Osteocyte (in vitro differentiated cells): ENCODE measurements at regions not wholly inside any gene's neighbourhood (a gene's known extent, or its start where the extent isn't known, plus 50 kb on each side); places are given as distances from the start of the nearest gene placed in this dataset.

ENCODE experiments used
- DNase-seq: peaks from one replicate; pipeline ENCODE4 v3.0.0; 2021; ENCODE audit warnings: mixed read lengths; ENCODE audit not compliant: unreplicated experiment; ENCODE audit errors: extremely low spot score
- H3K27ac Mint-ChIP-seq: one replicate; pipeline ENCODE4 v1.8.0; 2021; ENCODE audit warnings: mild to moderate bottlenecking, mixed read lengths; ENCODE audit not compliant: unreplicated experiment
- H3K27me3 Mint-ChIP-seq: one replicate; pipeline ENCODE4 v1.8.0; 2021; ENCODE audit warnings: mixed read lengths; ENCODE audit not compliant: unreplicated experiment
- H3K36me3 Mint-ChIP-seq: one replicate; pipeline ENCODE4 v1.8.0; 2021; ENCODE audit warnings: mixed read lengths; ENCODE audit not compliant: unreplicated experiment
- H3K4me1 Mint-ChIP-seq: one replicate; pipeline ENCODE4 v1.8.0; 2021; ENCODE audit warnings: mixed read lengths; ENCODE audit not compliant: unreplicated experiment
- H3K4me3 Mint-ChIP-seq: one replicate; pipeline ENCODE4 v1.8.0; 2021; ENCODE audit warnings: mild to moderate bottlenecking, moderate library complexity, mixed read lengths; ENCODE audit not compliant: unreplicated experiment
- H3K9me3 Mint-ChIP-seq: one replicate; pipeline ENCODE4 v1.8.0; 2021; ENCODE audit warnings: mixed read lengths; ENCODE audit not compliant: unreplicated experiment
- CTCF ChIP-seq: fragments of 200-600 bp; sonication (generic); IDR thresholded peaks from 2 replicates; pipeline ENCODE4 v1.5.0; 2021; ENCODE audit warnings: antibody characterized with exemption, mild to moderate bottlenecking, moderate library complexity

GRCh38 chr9:18350036-18350435 lies 123.9 kb upstream of the ADAMTSL1 start:
- H3K4me1 Mint-ChIP-seq = peaks cover 37% of the 10 kb centered on the region
- no peak for TF ChIP-seq CTCF
- H3K27ac Mint-ChIP-seq = no peak overlapping the region
- no peaks in the 10 kb centered on the region for H3K27me3 Mint-ChIP-seq
- no peaks in the 10 kb centered on the region for H3K9me3 Mint-ChIP-seq
- no peak overlapping the region for H3K4me3 Mint-ChIP-seq
- no peaks in the 10 kb centered on the region for H3K36me3 Mint-ChIP-seq
- DNase-seq = no peak

- no peak for DNase-seq
- no peak for TF ChIP-seq CTCF
- H3K27me3 Mint-ChIP-seq = no peaks in the 10 kb centered on the region
These were observed 122.9 kb upstream of the ADAMTSL1 start for GRCh38 chr9:18350995-18351595.

GRCh38 chr9:18352711-18353110 lies 121.2 kb upstream of the ADAMTSL1 start:
- Mint-ChIP-seq H3K27ac (no peak overlapping the region), H3K4me3 (no peak overlapping the region), H3K36me3 (no peaks in the 10 kb centered on the region), H3K9me3 (no peaks in the 10 kb centered on the region), H3K4me1 (peaks cover 16% of the 10 kb centered on the region), H3K27me3 (no peaks in the 10 kb centered on the region)
- no peak for TF ChIP-seq CTCF
- DNase-seq = no peak

More at GRCh38 chr9:18350995-18351595, 122.9 kb upstream of the ADAMTSL1 start:
- peaks cover 29% of the 10 kb centered on the region for H3K4me1 Mint-ChIP-seq
- H3K27ac Mint-ChIP-seq = no peak overlapping the region
- H3K4me3 Mint-ChIP-seq = no peak overlapping the region
- no peaks in the 10 kb centered on the region for H3K9me3 Mint-ChIP-seq
- H3K36me3 Mint-ChIP-seq = no peaks in the 10 kb centered on the region

GRCh38 chr9:18353473-18353872 lies 120.5 kb upstream of the ADAMTSL1 start:
- Mint-ChIP-seq H3K27me3 (no peaks in the 10 kb centered on the region), H3K4me1 (peaks cover 9% of the 10 kb centered on the region), H3K9me3 (no peaks in the 10 kb centered on the region), H3K27ac (no peak overlapping the region), H3K4me3 (no peak overlapping the region), H3K36me3 (no peaks in the 10 kb centered on the region)
- DNase-seq = no peak
- TF ChIP-seq CTCF = no peak

GRCh38 chr9:18357321-18357720 lies 116.6 kb upstream of the ADAMTSL1 start:
- no peaks in the 10 kb centered on the region for H3K36me3 Mint-ChIP-seq
- no peaks in the 10 kb centered on the region for H3K27me3 Mint-ChIP-seq
- H3K27ac Mint-ChIP-seq = no peak overlapping the region
- H3K9me3 Mint-ChIP-seq = no peaks in the 10 kb centered on the region
- no peak overlapping the region for H3K4me3 Mint-ChIP-seq
- no peak for TF ChIP-seq CTCF
- peaks cover 3% of the 10 kb centered on the region for H3K4me1 Mint-ChIP-seq
- no peak for DNase-seq
